Small intestine (tissue), 7 donors: ENCODE measurements at regions not wholly inside any gene's neighbourhood (a gene's known extent, or its start where the extent isn't known, plus 50 kb on each side); places are given as distances from the start of the nearest gene placed in this dataset.

Experiments
- DNase-seq, 2 donors: peaks; one replicate each; pipeline versions ENCODE4 v3.0.0 to v3.0.0-alpha.2; 2013
- FAIRE-seq: peaks from 2 replicates; lab custom pipeline; 2012; peaks lifted over from hg19 to GRCh38; lab: Jason Lieb, UNC
- H3K27ac ChIP-seq, 3 donors: one replicate each; pipeline ENCODE4 v1.5.1; 2013; ENCODE audit warnings: low read length in 2 of 3, mild to moderate bottlenecking in 2 of 3, control low read depth in 1 of 3, inconsistent platforms in 1 of 3, low read depth in 1 of 3, moderate library complexity in 1 of 3
- H3K27me3 ChIP-seq, 3 donors: one replicate each; pipeline ENCODE4 v1.6.1; 2013; ENCODE audit warnings: low read length in 3 of 3, inconsistent platforms in 1 of 3; ENCODE audit not compliant: control insufficient read depth in 3 of 3, insufficient read depth in 3 of 3
- H3K36me3 ChIP-seq, 3 donors: one replicate each; pipeline ENCODE4 v1.6.1; 2013; ENCODE audit warnings: low read length in 3 of 3, inconsistent platforms in 1 of 3, low read depth in 1 of 3, mild to moderate bottlenecking in 1 of 3, moderate library complexity in 1 of 3; ENCODE audit not compliant: control insufficient read depth in 3 of 3, insufficient read depth in 2 of 3
- H3K4me1 ChIP-seq, 3 donors: one replicate each; pipeline ENCODE4 v1.6.1; 2013; ENCODE audit warnings: low read length in 2 of 3, inconsistent platforms in 1 of 3, low read depth in 1 of 3, mild to moderate bottlenecking in 1 of 3, moderate library complexity in 1 of 3; ENCODE audit not compliant: control insufficient read depth in 3 of 3, insufficient read depth in 2 of 3
- H3K4me3 ChIP-seq, 3 donors: one replicate each; pipeline ENCODE4 v1.5.1; 2013; ENCODE audit warnings: low read length in 3 of 3, control low read depth in 1 of 3, inconsistent platforms in 1 of 3, low read depth in 1 of 3, mild to moderate bottlenecking in 1 of 3, moderate library complexity in 1 of 3
- H3K9me3 ChIP-seq, 2 donors: one replicate each; pipeline ENCODE4 v1.6.1; 2013; ENCODE audit warnings: low read depth in 1 of 2, low read length in 1 of 2; ENCODE audit not compliant: control insufficient read depth in 2 of 2, insufficient read depth in 1 of 2
- WGBS, 3 donors: extraction: QIAGEN DNeasy Blood & Tissue Kit; methylation state at CpG; one replicate each; pipeline ENCODE4 v1.1.7; 2013; 5-methylcytosine and 5-hydroxymethylcytosine counted together
- donor health status: healthy with polysubstance abuse.
- donor health status: control.
- donor health status: control.
- donor health status: Bipolar disorder and iron deficiency.
- donor health status: healthy.

- DNase-seq (peak in 1 of 2 donors; percentile 21), FAIRE-seq (no peak)
- peaks cover 0 to 4% of the 10 kb centered on the region in 2 donors for H3K9me3 ChIP-seq
- no peaks in the 10 kb centered on the region for H3K36me3 ChIP-seq
- H3K27me3 ChIP-seq: peaks cover 0 to 16% (median 0%) of the 10 kb centered on the region in 3 donors
- no peak overlapping the region for H3K4me3 ChIP-seq
- no peaks in the 10 kb centered on the region for H3K4me1 ChIP-seq
- H3K27ac ChIP-seq: no peak overlapping the region
- 16 to 33% (median 30%) methylated on average over 12 of the region's 12 CpGs for WGBS, 3 donors
Observed at GRCh38 chr1:25006770-25007169, 76.7 kb upstream of the RUNX3 start.

DNA sequence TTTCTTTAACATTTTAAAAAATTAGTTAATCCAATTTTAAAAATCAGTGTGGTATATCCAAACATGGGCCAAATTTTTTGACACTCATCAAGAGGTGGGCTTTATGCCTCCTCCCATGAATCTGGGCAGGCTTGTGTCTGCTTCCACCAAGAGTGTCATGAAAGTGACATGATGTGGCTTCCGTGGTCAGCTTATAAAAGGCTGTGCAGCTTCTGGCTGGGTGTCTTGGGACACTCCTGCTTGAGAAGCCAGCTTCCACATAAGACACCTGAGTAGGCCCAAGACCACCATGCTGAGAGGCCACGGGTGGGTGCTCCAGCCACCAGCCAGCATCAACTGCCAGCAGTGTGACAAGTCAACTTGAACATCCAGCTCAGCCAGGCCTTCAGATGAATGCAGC is 74.3 kb upstream of the RUNX3 start:
- Histone ChIP-seq H3K4me3 (no peak overlapping the region), H3K36me3 (no peaks in the 10 kb centered on the region), H3K27ac (no peak overlapping the region), H3K9me3 (no peaks in the 10 kb centered on the region), H3K4me1 (no peaks in the 10 kb centered on the region), H3K27me3 (peaks cover 0 to 16% (median 0%) of the 10 kb centered on the region in 3 donors)
- DNase-seq: no peak
- FAIRE-seq: no peak
- WGBS, 3 donors: 63 to 79% (median 77%) methylated on average over 2 of the region's 2 CpGs

DNA sequence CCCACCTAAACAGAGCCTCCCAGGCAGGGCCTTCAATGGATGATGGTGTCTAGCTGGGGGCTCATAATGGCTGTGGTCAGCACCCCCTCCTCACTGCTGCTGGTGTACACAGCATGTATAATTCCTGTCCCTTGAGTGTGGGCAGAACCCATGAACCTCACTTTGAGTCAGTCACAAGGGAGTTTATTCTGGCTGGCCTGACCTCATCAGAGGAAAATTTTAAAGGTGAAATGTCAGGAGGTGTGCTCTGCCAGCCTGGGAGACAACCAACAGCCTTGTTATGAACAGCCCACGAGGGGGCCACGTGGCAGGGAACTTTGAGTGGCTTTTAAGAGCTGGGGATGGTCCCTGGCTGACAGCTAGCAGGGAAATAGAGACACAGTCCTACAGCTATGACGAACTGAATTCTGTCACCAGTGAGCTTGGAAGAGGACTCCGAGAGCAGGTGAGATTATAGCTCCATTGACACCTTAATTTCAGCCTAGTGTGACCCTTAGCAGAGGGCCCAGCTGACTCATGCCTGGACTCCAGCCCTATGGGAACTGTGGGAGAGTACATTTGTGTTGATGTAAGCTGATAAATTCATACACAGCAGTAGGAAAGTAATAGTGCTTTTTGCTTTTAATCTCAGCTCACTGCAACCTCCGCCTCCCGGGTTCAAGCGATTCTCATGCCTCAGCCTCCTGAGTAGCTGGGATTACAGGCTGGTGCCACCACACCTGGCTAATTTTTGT is 73.5 kb upstream of the RUNX3 start:
- FAIRE-seq (no peak), DNase-seq (no peak)
- H3K4me1 ChIP-seq: no peaks in the 10 kb centered on the region
- no peaks in the 10 kb centered on the region for H3K36me3 ChIP-seq
- no peak overlapping the region for H3K27ac ChIP-seq
- no peaks in the 10 kb centered on the region for H3K9me3 ChIP-seq
- no peak overlapping the region for H3K4me3 ChIP-seq
- peaks cover 0 to 16% (median 0%) of the 10 kb centered on the region in 3 donors for H3K27me3 ChIP-seq
- WGBS, 3 donors: 80 to 86% (median 83%) methylated on average over 7 of the region's 7 CpGs

DNA sequence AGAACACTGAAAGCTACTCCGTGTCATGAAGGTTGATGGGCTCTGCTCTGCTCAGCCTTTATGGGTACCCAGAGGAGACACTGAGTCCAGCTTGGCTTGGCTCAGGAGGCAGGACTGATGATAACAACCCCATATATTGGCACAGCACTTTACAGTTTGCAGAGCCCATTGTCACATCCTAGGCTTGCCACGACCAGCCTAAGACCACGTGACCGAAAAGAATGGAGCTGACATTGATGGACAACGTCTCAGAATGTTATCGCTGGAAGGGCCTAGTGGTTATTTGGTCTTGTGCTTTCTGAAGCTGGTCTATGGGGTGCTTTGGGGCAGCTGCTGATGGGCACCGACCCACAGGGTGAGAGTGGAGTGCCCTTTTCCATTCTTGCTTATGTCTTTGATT is 72.9 kb upstream of the RUNX3 start:
- FAIRE-seq (no peak), DNase-seq (no peak)
- WGBS, 3 donors: 78 to 92% (median 89%) methylated on average over 7 of the region's 7 CpGs
- H3K27ac ChIP-seq: no peak overlapping the region
- H3K27me3 ChIP-seq: peaks cover 0 to 16% (median 0%) of the 10 kb centered on the region in 3 donors
- H3K4me3 ChIP-seq: no peak overlapping the region
- no peaks in the 10 kb centered on the region for H3K4me1 ChIP-seq
- no peaks in the 10 kb centered on the region for H3K9me3 ChIP-seq
- no peaks in the 10 kb centered on the region for H3K36me3 ChIP-seq

DNA sequence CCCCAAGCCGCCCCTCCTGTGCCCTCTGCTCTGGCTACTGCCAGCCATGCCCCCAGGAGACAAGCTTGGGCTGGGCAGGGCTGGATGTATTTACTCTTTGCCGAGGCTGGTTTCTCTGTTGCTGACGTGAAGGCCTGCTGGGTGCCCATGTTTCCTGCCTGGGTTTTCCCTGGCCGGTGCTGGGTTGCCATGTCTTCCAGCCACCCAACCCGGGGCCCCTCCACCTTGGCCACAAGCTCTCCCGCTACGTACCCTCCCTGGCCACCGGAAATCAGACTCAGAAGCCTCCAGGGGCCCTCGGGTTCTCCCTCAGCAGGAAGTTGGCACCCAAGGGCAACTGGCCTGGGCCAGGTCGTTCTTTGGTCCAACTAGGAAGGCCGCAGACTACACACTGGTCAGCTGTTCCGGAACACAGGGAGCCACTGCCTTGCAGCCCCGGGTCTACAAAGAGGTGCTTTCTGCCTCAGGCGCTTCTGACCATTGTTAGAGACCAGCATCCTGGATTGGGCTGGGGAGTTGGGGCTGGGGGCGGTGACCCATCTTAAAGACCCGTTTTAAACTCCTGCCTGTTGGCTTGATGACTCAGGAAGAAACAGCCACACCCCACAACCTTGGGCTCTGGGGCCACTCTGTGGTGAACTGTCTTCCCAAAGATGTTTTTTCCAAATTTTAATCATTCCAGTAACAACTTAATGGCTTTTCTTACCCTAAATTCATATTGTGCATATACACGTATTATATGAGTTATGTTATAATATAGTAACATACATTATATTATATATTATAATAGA is 71.2 kb upstream of the RUNX3 start:
- Histone ChIP-seq H3K9me3 (no peaks in the 10 kb centered on the region), H3K27ac (no peak overlapping the region), H3K4me1 (no peaks in the 10 kb centered on the region), H3K27me3 (peaks cover 0 to 8% (median 0%) of the 10 kb centered on the region in 3 donors), H3K4me3 (no peak overlapping the region), H3K36me3 (no peaks in the 10 kb centered on the region)
- 66 to 77% (median 74%) methylated on average over 17 of the region's 17 CpGs for WGBS, 3 donors
- DNase-seq: no peak
- no peak for FAIRE-seq

DNA sequence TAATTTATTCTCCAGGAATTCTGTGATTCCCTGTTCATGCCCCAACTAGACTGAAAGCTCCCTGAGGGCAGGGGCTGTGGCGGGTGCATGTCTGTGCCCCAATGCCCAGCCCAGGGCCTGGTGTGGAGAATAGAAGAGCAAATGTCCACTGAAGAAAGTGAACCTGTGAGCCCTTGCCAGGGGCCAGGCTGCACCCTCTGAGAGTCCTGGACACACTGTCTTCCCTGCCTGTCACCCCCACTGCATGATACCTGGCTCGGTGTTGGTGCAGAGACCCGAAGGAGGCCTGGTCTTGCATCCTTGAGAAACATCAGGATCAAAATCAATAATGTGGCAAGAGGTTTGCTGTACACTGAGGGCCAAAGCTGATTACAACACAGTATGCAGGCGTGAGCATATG is 69.8 kb upstream of the RUNX3 start:
- H3K27ac ChIP-seq: no peak overlapping the region
- no peaks in the 10 kb centered on the region for H3K27me3 ChIP-seq
- 71 to 88% (median 80%) methylated on average over 4 of the region's 4 CpGs for WGBS, 3 donors
- FAIRE-seq: no peak
- no peaks in the 10 kb centered on the region for H3K36me3 ChIP-seq
- DNase-seq: no peak
- H3K4me3 ChIP-seq: no peak overlapping the region
- no peaks in the 10 kb centered on the region for H3K4me1 ChIP-seq
- no peaks in the 10 kb centered on the region for H3K9me3 ChIP-seq

- 85 to 92% (median 87%) methylated on average over 10 of the region's 10 CpGs for whole genome bisulfite sequencing, 3 donors
- H3K9me3 ChIP-seq: no peaks in the 10 kb centered on the region
- no peaks in the 10 kb centered on the region for H3K27me3 ChIP-seq
- no peaks in the 10 kb centered on the region for H3K4me1 ChIP-seq
- no peak overlapping the region for H3K27ac ChIP-seq
- no peak for DNase-seq
- FAIRE-seq: no peak
- H3K36me3 ChIP-seq: no peaks in the 10 kb centered on the region
- H3K4me3 ChIP-seq: no peak overlapping the region
Observed at GRCh38 chr1:24999426-24999825, 69.3 kb upstream of the RUNX3 start.

DNA sequence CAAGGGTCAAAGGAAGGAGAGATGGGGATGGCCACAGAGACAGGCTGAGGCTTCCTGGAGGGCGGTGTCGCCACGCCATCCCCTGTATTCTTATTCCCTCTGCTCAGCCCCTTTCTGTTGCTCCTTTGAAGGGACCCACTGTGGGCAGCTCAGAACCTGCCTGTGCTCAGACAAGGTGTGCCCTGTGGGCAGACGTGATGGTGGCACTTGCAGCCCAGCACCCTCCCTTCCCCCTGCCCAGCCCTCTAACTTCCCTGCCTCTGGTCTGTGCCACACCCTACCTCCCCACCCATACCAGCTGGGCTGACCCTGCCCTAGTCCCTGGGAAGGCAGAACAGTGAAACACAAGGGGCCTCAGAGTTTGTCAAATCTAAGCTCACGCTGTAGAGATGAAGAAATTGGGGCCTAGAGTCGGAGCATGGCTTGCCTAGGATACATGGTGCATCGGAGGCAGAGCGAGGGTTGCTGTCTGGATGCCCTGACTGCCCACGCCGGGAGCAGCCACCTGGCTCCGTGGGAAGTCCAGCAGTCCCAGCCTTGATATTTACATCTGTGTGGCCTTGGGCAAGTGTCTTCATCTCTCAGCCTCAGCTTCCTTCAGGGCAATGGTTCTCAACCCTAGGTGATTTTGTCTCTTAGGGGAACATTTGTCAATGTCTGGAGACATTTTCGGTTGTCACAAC is 68.6 kb upstream of the RUNX3 start:
- DNase-seq: no peak
- no peak for FAIRE-seq

More for the DNA sequence above, 68.6 kb upstream of the RUNX3 start:
- no peaks in the 10 kb centered on the region for H3K9me3 ChIP-seq
- no peak overlapping the region for H3K27ac ChIP-seq
- 80 to 88% (median 83%) methylated on average over 12 of the region's 12 CpGs for WGBS, 3 donors
- peaks cover 0 to 4% (median 0%) of the 10 kb centered on the region in 3 donors for H3K4me1 ChIP-seq
- H3K36me3 ChIP-seq: no peaks in the 10 kb centered on the region
- H3K27me3 ChIP-seq: no peaks in the 10 kb centered on the region
- no peak overlapping the region for H3K4me3 ChIP-seq
